Gastroesophageal sphincter (tissue), 4 donors: ENCODE measurements at regions not wholly inside any gene's neighbourhood (a gene's known extent, or its start where the extent isn't known, plus 50 kb on each side); places are given as distances from the start of the nearest gene placed in this dataset.

ENCODE experiments used
- ATAC-seq: fragments of 150-250 bp; one replicate; pipeline ENCODE4 v1.9.1; 2016; ENCODE audit warnings: mild to moderate bottlenecking, moderate library complexity
- H3K27ac ChIP-seq, 4 donors: fragments of 200-600 bp; sonication (generic) in 3 of 4; 1 replicate in 3 of 4; 2 replicates in 1 of 4; pipeline ENCODE4 v1.5.1; 2016 to 2019
- H3K27me3 ChIP-seq: fragments of 200-600 bp; sonication (generic); one replicate; pipeline ENCODE4 v1.5.1; 2019
- H3K36me3 ChIP-seq, 2 donors: fragments of 200-600 bp; sonication (generic); one replicate each; pipeline ENCODE4 v1.5.1; 2019; ENCODE audit warnings: control low read depth in 1 of 2
- H3K4me1 ChIP-seq, 3 donors: fragments of 200-600 bp; sonication (generic); 1 replicate in 2 of 3; 2 replicates in 1 of 3; pipeline ENCODE4 v1.5.1; 2016 to 2019; ENCODE audit warnings: control low read depth in 2 of 3
- H3K4me3 ChIP-seq, 2 donors: fragments of 200-600 bp; sonication (generic); one replicate each; pipeline ENCODE4 v1.5.1; 2019; ENCODE audit warnings: mild to moderate bottlenecking in 1 of 2, moderate library complexity in 1 of 2
- H3K9me3 ChIP-seq, 3 donors: fragments of 200-600 bp; sonication (generic); one replicate each; pipeline ENCODE4 v1.5.1; 2017 to 2019; ENCODE audit warnings: control low read depth in 2 of 3
- CTCF ChIP-seq, 4 experiments: fragments of 200-600 bp in 2 of 4; fragments of 450-650 bp in 2 of 4; sonication (generic) in 1 of 4; IDR thresholded peaks; one replicate each; pipeline ENCODE4 v1.5.1; 2017 to 2019; ENCODE audit warnings: antibody characterized with exemption in 4 of 4, mild to moderate bottlenecking in 2 of 4, moderate library complexity in 2 of 4
- EP300 ChIP-seq: sonication (generic); formaldehyde crosslinking; IDR thresholded peaks from one replicate; pipeline ENCODE4 v1.6.1; 2017; ENCODE audit warnings: antibody characterized with exemption, mild to moderate bottlenecking
- POLR2A ChIP-seq, 2 donors: fragments of 450-650 bp; IDR thresholded peaks; one replicate each; pipeline ENCODE4 v1.6.1; 2017; ENCODE audit warnings: antibody characterized with exemption in 2 of 2, mild to moderate bottlenecking in 2 of 2, moderate library complexity in 1 of 2
- POLR2AphosphoS5 ChIP-seq: sonication (generic); formaldehyde crosslinking; IDR thresholded peaks from one replicate; pipeline ENCODE4 v1.6.1; 2017; ENCODE audit warnings: antibody characterized with exemption
- WGBS, 2 donors: methylation state at CpG; one replicate each; pipeline ENCODE4 v1.1.5; 2018; ENCODE audit warnings: low coverage in 1 of 2; 5-methylcytosine and 5-hydroxymethylcytosine counted together

- WGBS, 2 donors, result 89 to 93% methylated on average over 7 of the region's 7 CpGs
- Histone ChIP-seq H3K9me3 (peaks cover 0 to 22% (median 0%) of the 10 kb centered on the region in 3 donors), H3K4me3 (no peak overlapping the region), H3K36me3 (no peaks in the 10 kb centered on the region), H3K27me3 (peaks cover 18% of the 10 kb centered on the region), H3K4me1 (no peaks in the 10 kb centered on the region), H3K27ac (no peak overlapping the region)
- TF ChIP-seq POLR2A (IDR thresholded peaks at IDR 0.05) (no peak), POLR2AphosphoS5 (no peak), CTCF (IDR thresholded peaks at IDR 0.05) (no peak), EP300 (no peak)
- no peak for ATAC-seq
These were observed 303.5 kb upstream of the MGMT start for GRCh38 chr10:129163531-129163930.

- H3K9me3 ChIP-seq, result peaks cover 0 to 21% (median 0%) of the 10 kb centered on the region in 3 donors
- H3K4me1 ChIP-seq, result no peaks in the 10 kb centered on the region
- TF ChIP-seq POLR2A (IDR thresholded peaks at IDR 0.05), result no peak
- no peak for TF ChIP-seq POLR2AphosphoS5
- no peak for TF ChIP-seq CTCF (IDR thresholded peaks at IDR 0.05)
- no peak for TF ChIP-seq EP300
- H3K27ac ChIP-seq, result no peak overlapping the region
- peaks cover 22% of the 10 kb centered on the region for H3K27me3 ChIP-seq
- H3K4me3 ChIP-seq, result no peak overlapping the region
- no peak for ATAC-seq
- 80 to 81% methylated on average over 5 of the region's 5 CpGs for WGBS, 2 donors
- no peaks in the 10 kb centered on the region for H3K36me3 ChIP-seq
These were observed 301.8 kb upstream of the MGMT start for GRCh38 chr10:129165076-129165720.

GRCh38 chr10:129165770-129166169 lies 301.3 kb upstream of the MGMT start:
- H3K4me1 ChIP-seq, result no peaks in the 10 kb centered on the region
- H3K27ac ChIP-seq, result no peak overlapping the region
- TF ChIP-seq CTCF (IDR thresholded peaks at IDR 0.05) (no peak), EP300 (no peak), POLR2AphosphoS5 (no peak), POLR2A (IDR thresholded peaks at IDR 0.05) (no peak)
- H3K9me3 ChIP-seq, result peaks cover 0 to 21% (median 0%) of the 10 kb centered on the region in 3 donors
- ATAC-seq, result no peak
- 30% methylated on average over 1 of the region's 1 CpG; no CpG with 5 or more reads in 1 of the 2 donors for WGBS, 2 donors
- H3K4me3 ChIP-seq, result no peak overlapping the region
- H3K27me3 ChIP-seq, result peaks cover 22% of the 10 kb centered on the region
- no peaks in the 10 kb centered on the region for H3K36me3 ChIP-seq

- H3K4me3 ChIP-seq, result no peak overlapping the region
- no peaks in the 10 kb centered on the region for H3K4me1 ChIP-seq
- no peaks in the 10 kb centered on the region for H3K36me3 ChIP-seq
- no peak for ATAC-seq
- H3K27ac ChIP-seq, result no peak overlapping the region
- peaks cover 14% of the 10 kb centered on the region for H3K27me3 ChIP-seq
- WGBS, 2 donors, result 86 to 90% methylated on average over 2 to 4 of the region's 4 CpGs
- no peak for TF ChIP-seq POLR2AphosphoS5
- TF ChIP-seq POLR2A (IDR thresholded peaks at IDR 0.05), result no peak
- TF ChIP-seq EP300, result no peak
- TF ChIP-seq CTCF (IDR thresholded peaks at IDR 0.05), result no peak
- no peaks in the 10 kb centered on the region for H3K9me3 ChIP-seq
These were observed 298.4 kb upstream of the MGMT start for GRCh38 chr10:129168660-129169059.

GRCh38 chr10:129169115-129169514 lies 297.9 kb upstream of the MGMT start:
- TF ChIP-seq EP300 (no peak), POLR2AphosphoS5 (no peak), POLR2A (IDR thresholded peaks at IDR 0.05) (no peak), CTCF (IDR thresholded peaks at IDR 0.05) (no peak)
- no peak overlapping the region for H3K27ac ChIP-seq
- WGBS, 2 donors, result 62 to 74% methylated on average over 4 to 6 of the region's 6 CpGs
- no peaks in the 10 kb centered on the region for H3K36me3 ChIP-seq
- ATAC-seq, result no peak
- no peak overlapping the region for H3K4me3 ChIP-seq
- no peaks in the 10 kb centered on the region for H3K9me3 ChIP-seq
- no peaks in the 10 kb centered on the region for H3K4me1 ChIP-seq
- peaks cover 15% of the 10 kb centered on the region for H3K27me3 ChIP-seq
